GM12878 (cell line): ENCODE measurements at regions not wholly inside any gene's neighbourhood (a gene's known extent, or its start where the extent isn't known, plus 50 kb on each side); places are given as distances from the start of the nearest gene placed in this dataset.

Experiments
- ATAC-seq: fragments of 200-7000 bp; cut with Tn5 transposase; 3 replicates; pipeline ENCODE4 v1.9.1; 2020; ENCODE audit warnings: mild to moderate bottlenecking, moderate library complexity
- BruUV-seq: library from RNA; stranded (reverse); fragments of 400-500 nt; replicated peaks from 2 replicates; lab custom pipeline; 2021; lab: Mats Ljungman, UMichigan
- CTCF ChIA-PET: fragments of 300-600 bp; sonication (Branson Sonifier 250); formaldehyde crosslinking; extraction: SDS; loops from one replicate; lab custom pipeline; 2021; ENCODE audit warnings: inconsistent platforms; lab: Yijun Ruan, JAX
- POLR2A ChIA-PET: fragments of 350-600 bp; formaldehyde crosslinking; extraction: SDS; loops from one replicate; lab custom pipeline; 2021; ENCODE audit warnings: inconsistent platforms; lab: Charles Lee
- RAD21 ChIA-PET: fragments of 300-600 bp; sonication (Branson Sonifier 250); formaldehyde crosslinking; loops from one replicate; lab custom pipeline; 2023; ENCODE audit warnings: antibody characterized with exemption; ENCODE audit not compliant: unreplicated experiment; lab: Charles Lee
- SMC1A ChIA-PET: fragments of 300-600 bp; sonication (Branson Sonifier 250); formaldehyde crosslinking; loops from one replicate; lab custom pipeline; 2023; ENCODE audit not compliant: unreplicated experiment, uncharacterized antibody; lab: Charles Lee
- DNase-seq: peaks from one replicate; pipeline ENCODE4 v3.0.0-alpha.2; 2011; ENCODE audit warnings: low read depth, low spot score
- FAIRE-seq: peaks from 3 replicates; lab custom pipeline; 2011; peaks lifted over from hg19 to GRCh38; lab: Jason Lieb, UNC
- H2AFZ ChIP-seq: 2 replicates; pipeline ENCODE4 v1.6.0; 2011; ENCODE audit warnings: low read depth, low read length, control low read depth; ENCODE audit not compliant: control insufficient read depth
- H3K27ac ChIP-seq: 2 replicates; pipeline ENCODE4 v1.5.1; 2011; ENCODE audit warnings: control low read depth; ENCODE audit not compliant: control insufficient read depth, insufficient read depth
- H3K27me3 ChIP-seq, 2 experiments: replicated peaks in 1 of 2; 2 replicates each; pipeline versions ENCODE4 v1.6.0 to v1.6.1; 2011; ENCODE audit warnings: low read length in 1 of 2; ENCODE audit not compliant: control insufficient read depth in 2 of 2, insufficient read depth in 2 of 2
- H3K36me3 ChIP-seq, 2 experiments: 2 replicates each; pipeline ENCODE4 v1.5.1; 2011; ENCODE audit warnings: low read length in 1 of 2; ENCODE audit not compliant: control insufficient read depth in 2 of 2, insufficient read depth in 2 of 2
- H3K4me1 ChIP-seq: 2 replicates; pipeline ENCODE4 v1.6.1; 2011; ENCODE audit warnings: mild to moderate bottlenecking, low read length, moderate library complexity, mixed read lengths; ENCODE audit not compliant: control insufficient read depth, insufficient read depth
- H3K4me2 ChIP-seq: 2 replicates; pipeline ENCODE4 v1.6.0; 2011; ENCODE audit warnings: control low read depth; ENCODE audit not compliant: control insufficient read depth, insufficient read depth
- H3K4me3 ChIP-seq: fragments of 200-600 bp; sonication (generic); 2 replicates; pipeline ENCODE4 v1.5.1; 2016
- H3K79me2 ChIP-seq: 2 replicates; pipeline ENCODE4 v1.6.0; 2011; ENCODE audit warnings: low read length; ENCODE audit not compliant: control insufficient read depth, insufficient read depth
- H3K9ac ChIP-seq: 2 replicates; pipeline ENCODE4 v1.8.0; 2011; ENCODE audit warnings: low read length, control low read depth, mixed read lengths; ENCODE audit not compliant: control insufficient read depth, insufficient read depth
- H3K9me3 ChIP-seq: replicated peaks from 3 replicates; pipeline ENCODE4 v1.5.1; 2011; ENCODE audit warnings: mild to moderate bottlenecking, low read length; ENCODE audit not compliant: control insufficient read depth, insufficient read depth
- H4K20me1 ChIP-seq: 2 replicates; pipeline ENCODE4 v1.6.0; 2011; ENCODE audit not compliant: control insufficient read depth, insufficient read depth
- BRCA1 ChIP-seq: IDR thresholded peaks from 2 replicates; pipeline ENCODE4 v1.6.1; 2011; ENCODE audit warnings: low read depth, low read length, improper control_type of control experiment
- CREM ChIP-seq: IDR thresholded peaks from 2 replicates; pipeline ENCODE4 v1.6.1; 2014; ENCODE audit warnings: antibody characterized with exemption, low read depth
- HDGF ChIP-seq: fragments of 450-650 bp; IDR thresholded peaks from 2 replicates; pipeline ENCODE4 v1.6.1; 2016; ENCODE audit warnings: antibody characterized with exemption
- MEF2B ChIP-seq: fragments of 450-650 bp; IDR thresholded peaks from 2 replicates; pipeline ENCODE4 v1.6.1; 2018; ENCODE audit warnings: mild to moderate bottlenecking, moderate library complexity; ENCODE audit not compliant: partially characterized antibody, poor library complexity, severe bottlenecking
- NBN ChIP-seq: fragments of 450-650 bp; IDR thresholded peaks from 2 replicates; pipeline ENCODE4 v1.6.1; 2016
- TCF7 ChIP-seq: IDR thresholded peaks from 2 replicates; pipeline ENCODE4 v1.6.1; 2014; ENCODE audit warnings: antibody characterized with exemption, borderline replicate concordance
- ZSCAN29 ChIP-seq: fragments of 450-650 bp; IDR thresholded peaks from 2 replicates; pipeline ENCODE4 v1.6.1; 2017; ENCODE audit warnings: mild to moderate bottlenecking, moderate library complexity
- WGBS: methylation state at CpG from one replicate; pipeline ENCODE4 v1.1.6; 2016; ENCODE audit warnings: low lambda C conversion rate; ENCODE audit not compliant: insufficient replicate concordance, insufficient coverage; ENCODE audit errors: missing lambda C conversion rate; 5-methylcytosine and 5-hydroxymethylcytosine counted together
- in situ Hi-C: fragments of 300-500 bp; cut with MboI; formaldehyde crosslinking; loops from 9 replicates; pipeline ENCODE4 v1.14.3; 2018; ENCODE audit warnings: mixed read lengths
- intact Hi-C: fragments of 100-400 bp; cut with micrococcal nuclease; formaldehyde crosslinking; loops from one replicate; pipeline ENCODE4 v1.14.2; 2022; ENCODE audit not compliant: unreplicated experiment
- TF ChIP-seq, protein P1 (sequence below): fragments of 450-650 bp; IDR thresholded peaks from 2 replicates; pipeline ENCODE4 v1.6.1; 2014; ENCODE audit warnings: mild to moderate bottlenecking
- TF ChIP-seq, protein P2 (sequence below): fragments of 150-350 bp; IDR thresholded peaks from 2 replicates; pipeline ENCODE4 v1.6.1; 2016; ENCODE audit warnings: low read depth, low read length
- TF ChIP-seq, protein P3 (sequence below): fragments of 450-650 bp; formaldehyde crosslinking; IDR thresholded peaks from 2 replicates; pipeline ENCODE4 v1.4.0; 2022; ENCODE audit warnings: mild to moderate bottlenecking, moderate library complexity
- TF ChIP-seq, protein P4 (sequence below): fragments of 450-650 bp; IDR thresholded peaks from 2 replicates; pipeline ENCODE4 v1.6.1; 2017; ENCODE audit warnings: mild to moderate bottlenecking, moderate library complexity
- TF ChIP-seq, protein P5 (sequence below): IDR thresholded peaks from 2 replicates; pipeline ENCODE4 v1.6.1; 2012; ENCODE audit warnings: low read depth, low read length, improper control_type of control experiment

DNA sequence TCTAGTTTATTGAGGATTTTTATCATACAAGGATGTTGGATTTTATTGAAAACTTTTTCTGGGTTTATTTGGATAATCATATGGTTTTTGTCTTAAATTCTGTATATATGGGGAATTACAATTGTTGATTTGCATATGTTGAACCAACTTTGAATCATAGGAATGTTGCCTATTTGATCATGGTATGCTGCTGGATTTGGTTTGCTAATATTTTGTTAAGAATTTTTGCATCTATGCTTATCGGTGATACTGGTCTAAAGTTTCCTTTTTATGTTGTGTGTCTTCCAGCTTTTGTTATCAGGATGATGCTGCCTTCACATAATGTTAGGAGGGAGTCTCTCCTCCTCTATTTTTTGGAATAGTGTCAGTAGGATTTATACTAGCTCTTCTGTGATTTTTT, 745.0 kb downstream of the PRELID2 start:
- no peaks in the 10 kb centered on the region for H3K9me3 ChIP-seq
- H3K27ac ChIP-seq = no peak overlapping the region
- WGBS = 50% methylated on average over 1 of the region's 1 CpG
- ATAC-seq (no peak), DNase-seq (no peak), FAIRE-seq (no peak)
- H3K4me1 ChIP-seq = no peaks in the 10 kb centered on the region
- H3K36me3 ChIP-seq = no peaks in the 10 kb centered on the region
- H3K27me3 ChIP-seq = no peaks in the 10 kb centered on the region
- H2AFZ ChIP-seq = no peak overlapping the region
- ChIA-PET RAD21 (no interaction called here), CTCF (no interaction called here), POLR2A (no interaction called here), SMC1A (no interaction called here)
- H3K4me3 ChIP-seq = no peak overlapping the region
- H3K79me2 ChIP-seq = no peaks in the 10 kb centered on the region
- no peak overlapping the region for H3K9ac ChIP-seq
- BruUV-seq = no TSS peak
- no peaks in the 10 kb centered on the region for H4K20me1 ChIP-seq
- in situ Hi-C loops = no loop called here
- intact Hi-C loops = no loop called here
- no peak overlapping the region for H3K4me2 ChIP-seq
- TF ChIP-seq TCF7 (no peak), CREM (no peak), NBN (no peak), MEF2B (no peak), BRCA1 (no peak), ZSCAN29 (no peak), HDGF (no peak)
- TF ChIP-seq, protein P1, sequence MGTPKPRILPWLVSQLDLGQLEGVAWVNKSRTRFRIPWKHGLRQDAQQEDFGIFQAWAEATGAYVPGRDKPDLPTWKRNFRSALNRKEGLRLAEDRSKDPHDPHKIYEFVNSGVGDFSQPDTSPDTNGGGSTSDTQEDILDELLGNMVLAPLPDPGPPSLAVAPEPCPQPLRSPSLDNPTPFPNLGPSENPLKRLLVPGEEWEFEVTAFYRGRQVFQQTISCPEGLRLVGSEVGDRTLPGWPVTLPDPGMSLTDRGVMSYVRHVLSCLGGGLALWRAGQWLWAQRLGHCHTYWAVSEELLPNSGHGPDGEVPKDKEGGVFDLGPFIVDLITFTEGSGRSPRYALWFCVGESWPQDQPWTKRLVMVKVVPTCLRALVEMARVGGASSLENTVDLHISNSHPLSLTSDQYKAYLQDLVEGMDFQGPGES = no peak
- TF ChIP-seq, protein P2, sequence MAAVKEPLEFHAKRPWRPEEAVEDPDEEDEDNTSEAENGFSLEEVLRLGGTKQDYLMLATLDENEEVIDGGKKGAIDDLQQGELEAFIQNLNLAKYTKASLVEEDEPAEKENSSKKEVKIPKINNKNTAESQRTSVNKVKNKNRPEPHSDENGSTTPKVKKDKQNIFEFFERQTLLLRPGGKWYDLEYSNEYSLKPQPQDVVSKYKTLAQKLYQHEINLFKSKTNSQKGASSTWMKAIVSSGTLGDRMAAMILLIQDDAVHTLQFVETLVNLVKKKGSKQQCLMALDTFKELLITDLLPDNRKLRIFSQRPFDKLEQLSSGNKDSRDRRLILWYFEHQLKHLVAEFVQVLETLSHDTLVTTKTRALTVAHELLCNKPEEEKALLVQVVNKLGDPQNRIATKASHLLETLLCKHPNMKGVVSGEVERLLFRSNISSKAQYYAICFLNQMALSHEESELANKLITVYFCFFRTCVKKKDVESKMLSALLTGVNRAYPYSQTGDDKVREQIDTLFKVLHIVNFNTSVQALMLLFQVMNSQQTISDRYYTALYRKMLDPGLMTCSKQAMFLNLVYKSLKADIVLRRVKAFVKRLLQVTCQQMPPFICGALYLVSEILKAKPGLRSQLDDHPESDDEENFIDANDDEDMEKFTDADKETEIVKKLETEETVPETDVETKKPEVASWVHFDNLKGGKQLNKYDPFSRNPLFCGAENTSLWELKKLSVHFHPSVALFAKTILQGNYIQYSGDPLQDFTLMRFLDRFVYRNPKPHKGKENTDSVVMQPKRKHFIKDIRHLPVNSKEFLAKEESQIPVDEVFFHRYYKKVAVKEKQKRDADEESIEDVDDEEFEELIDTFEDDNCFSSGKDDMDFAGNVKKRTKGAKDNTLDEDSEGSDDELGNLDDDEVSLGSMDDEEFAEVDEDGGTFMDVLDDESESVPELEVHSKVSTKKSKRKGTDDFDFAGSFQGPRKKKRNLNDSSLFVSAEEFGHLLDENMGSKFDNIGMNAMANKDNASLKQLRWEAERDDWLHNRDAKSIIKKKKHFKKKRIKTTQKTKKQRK = no peak
- TF ChIP-seq, protein P3, sequence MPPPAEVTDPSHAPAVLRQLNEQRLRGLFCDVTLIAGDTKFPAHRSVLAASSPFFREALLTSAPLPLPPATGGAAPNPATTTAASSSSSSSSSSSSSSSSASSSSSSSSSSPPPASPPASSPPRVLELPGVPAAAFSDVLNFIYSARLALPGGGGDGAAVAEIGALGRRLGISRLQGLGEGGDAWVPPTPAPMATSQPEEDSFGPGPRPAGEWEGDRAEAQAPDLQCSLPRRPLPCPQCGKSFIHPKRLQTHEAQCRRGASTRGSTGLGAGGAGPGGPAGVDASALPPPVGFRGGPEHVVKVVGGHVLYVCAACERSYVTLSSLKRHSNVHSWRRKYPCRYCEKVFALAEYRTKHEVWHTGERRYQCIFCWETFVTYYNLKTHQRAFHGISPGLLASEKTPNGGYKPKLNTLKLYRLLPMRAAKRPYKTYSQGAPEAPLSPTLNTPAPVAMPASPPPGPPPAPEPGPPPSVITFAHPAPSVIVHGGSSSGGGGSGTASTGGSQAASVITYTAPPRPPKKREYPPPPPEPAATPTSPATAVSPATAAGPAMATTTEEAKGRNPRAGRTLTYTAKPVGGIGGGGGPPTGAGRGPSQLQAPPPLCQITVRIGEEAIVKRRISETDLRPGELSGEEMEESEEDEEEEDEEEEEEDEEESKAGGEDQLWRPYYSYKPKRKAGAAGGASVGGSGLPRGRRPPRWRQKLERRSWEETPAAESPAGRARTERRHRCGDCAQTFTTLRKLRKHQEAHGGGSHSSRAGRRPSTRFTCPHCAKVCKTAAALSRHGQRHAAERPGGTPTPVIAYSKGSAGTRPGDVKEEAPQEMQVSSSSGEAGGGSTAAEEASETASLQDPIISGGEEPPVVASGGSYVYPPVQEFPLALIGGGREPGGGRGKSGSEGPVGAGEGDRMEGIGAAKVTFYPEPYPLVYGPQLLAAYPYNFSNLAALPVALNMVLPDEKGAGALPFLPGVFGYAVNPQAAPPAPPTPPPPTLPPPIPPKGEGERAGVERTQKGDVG (CRISPR knock-in tag) = no peak
- TF ChIP-seq, protein P4, sequence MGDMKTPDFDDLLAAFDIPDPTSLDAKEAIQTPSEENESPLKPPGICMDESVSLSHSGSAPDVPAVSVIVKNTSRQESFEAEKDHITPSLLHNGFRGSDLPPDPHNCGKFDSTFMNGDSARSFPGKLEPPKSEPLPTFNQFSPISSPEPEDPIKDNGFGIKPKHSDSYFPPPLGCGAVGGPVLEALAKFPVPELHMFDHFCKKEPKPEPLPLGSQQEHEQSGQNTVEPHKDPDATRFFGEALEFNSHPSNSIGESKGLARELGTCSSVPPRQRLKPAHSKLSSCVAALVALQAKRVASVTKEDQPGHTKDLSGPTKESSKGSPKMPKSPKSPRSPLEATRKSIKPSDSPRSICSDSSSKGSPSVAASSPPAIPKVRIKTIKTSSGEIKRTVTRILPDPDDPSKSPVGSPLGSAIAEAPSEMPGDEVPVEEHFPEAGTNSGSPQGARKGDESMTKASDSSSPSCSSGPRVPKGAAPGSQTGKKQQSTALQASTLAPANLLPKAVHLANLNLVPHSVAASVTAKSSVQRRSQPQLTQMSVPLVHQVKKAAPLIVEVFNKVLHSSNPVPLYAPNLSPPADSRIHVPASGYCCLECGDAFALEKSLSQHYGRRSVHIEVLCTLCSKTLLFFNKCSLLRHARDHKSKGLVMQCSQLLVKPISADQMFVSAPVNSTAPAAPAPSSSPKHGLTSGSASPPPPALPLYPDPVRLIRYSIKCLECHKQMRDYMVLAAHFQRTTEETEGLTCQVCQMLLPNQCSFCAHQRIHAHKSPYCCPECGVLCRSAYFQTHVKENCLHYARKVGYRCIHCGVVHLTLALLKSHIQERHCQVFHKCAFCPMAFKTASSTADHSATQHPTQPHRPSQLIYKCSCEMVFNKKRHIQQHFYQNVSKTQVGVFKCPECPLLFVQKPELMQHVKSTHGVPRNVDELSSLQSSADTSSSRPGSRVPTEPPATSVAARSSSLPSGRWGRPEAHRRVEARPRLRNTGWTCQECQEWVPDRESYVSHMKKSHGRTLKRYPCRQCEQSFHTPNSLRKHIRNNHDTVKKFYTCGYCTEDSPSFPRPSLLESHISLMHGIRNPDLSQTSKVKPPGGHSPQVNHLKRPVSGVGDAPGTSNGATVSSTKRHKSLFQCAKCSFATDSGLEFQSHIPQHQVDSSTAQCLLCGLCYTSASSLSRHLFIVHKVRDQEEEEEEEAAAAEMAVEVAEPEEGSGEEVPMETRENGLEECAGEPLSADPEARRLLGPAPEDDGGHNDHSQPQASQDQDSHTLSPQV = no peak
- TF ChIP-seq, protein P5, sequence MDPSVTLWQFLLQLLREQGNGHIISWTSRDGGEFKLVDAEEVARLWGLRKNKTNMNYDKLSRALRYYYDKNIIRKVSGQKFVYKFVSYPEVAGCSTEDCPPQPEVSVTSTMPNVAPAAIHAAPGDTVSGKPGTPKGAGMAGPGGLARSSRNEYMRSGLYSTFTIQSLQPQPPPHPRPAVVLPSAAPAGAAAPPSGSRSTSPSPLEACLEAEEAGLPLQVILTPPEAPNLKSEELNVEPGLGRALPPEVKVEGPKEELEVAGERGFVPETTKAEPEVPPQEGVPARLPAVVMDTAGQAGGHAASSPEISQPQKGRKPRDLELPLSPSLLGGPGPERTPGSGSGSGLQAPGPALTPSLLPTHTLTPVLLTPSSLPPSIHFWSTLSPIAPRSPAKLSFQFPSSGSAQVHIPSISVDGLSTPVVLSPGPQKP = no peak
